Activated CD4-positive, alpha-beta T cell treated with anti-CD3 and anti-CD28 coated beads, Interleukin-10, Interleukin-2, amounts not matched to agents 100 ng/mL and 50 ng/mL, durations not matched to agents 16 hours and 8 hours (primary cell): ENCODE measurements at regions not wholly inside any gene's neighbourhood (a gene's known extent, or its start where the extent isn't known, plus 50 kb on each side); places are given as distances from the start of the nearest gene placed in this dataset.
"Not testable (repeated sequence)": the region's sequence is repeated elsewhere in the genome, so short reads cannot be mapped to it uniquely, and the experiment has no call there.

Source experiments
- DNase-seq: peaks from one replicate; pipeline ENCODE4 v3.0.0-alpha.2; 2020

- DNase-seq, result no peak
These were observed 54.2 kb upstream of the ANKRD1 start for GRCh38 chr10:90975096-90975495.

GRCh38 chr10:90977162-90977854 lies 56.4 kb upstream of the ANKRD1 start:
- no peak for DNase-seq

- no peak for DNase-seq
These were observed 57.1 kb upstream of the ANKRD1 start for GRCh38 chr10:90977855-90978486.

- no peak for DNase-seq
These were observed 61.6 kb upstream of the ANKRD1 start for GRCh38 chr10:90982406-90983008.

GRCh38 chr10:90983914-90984549 lies 63.1 kb upstream of the ANKRD1 start:
- DNase-seq, result no peak

- DNase-seq, result no peak
These were observed 64.0 kb upstream of the ANKRD1 start for GRCh38 chr10:90984898-90985297.

DNA sequence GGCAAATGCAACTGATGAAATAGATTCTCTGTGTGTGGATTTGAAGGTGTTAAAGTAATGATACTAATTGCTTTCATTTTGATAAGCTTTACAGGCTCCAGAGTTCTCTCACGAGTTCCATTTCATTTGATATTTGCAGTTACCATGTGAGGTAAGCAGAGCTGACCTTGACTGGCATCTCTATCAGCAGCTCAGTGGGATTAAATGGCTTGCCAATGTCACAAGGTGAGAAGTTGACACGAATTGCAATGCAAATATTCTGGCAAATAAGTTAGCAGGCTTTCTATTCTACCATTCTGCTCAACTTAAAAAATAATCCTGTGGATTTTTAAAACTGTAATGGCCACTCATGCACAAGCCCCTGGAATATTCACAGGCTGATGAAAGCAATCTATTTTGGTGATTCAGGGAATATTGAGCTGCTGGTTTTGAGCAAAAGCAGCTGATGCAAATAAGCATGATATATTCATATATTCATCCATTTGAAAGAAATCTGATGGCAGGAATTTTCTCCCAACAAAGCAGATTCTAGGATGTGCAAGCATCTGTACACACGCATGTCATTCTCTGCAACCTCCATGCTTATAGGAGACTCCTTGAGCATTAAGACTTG lies 64.5 kb upstream of the ANKRD1 start:
- DNase-seq, result no peak

- no peak for DNase-seq
These were observed 65.4 kb upstream of the ANKRD1 start for GRCh38 chr10:90986136-90986760.

DNA sequence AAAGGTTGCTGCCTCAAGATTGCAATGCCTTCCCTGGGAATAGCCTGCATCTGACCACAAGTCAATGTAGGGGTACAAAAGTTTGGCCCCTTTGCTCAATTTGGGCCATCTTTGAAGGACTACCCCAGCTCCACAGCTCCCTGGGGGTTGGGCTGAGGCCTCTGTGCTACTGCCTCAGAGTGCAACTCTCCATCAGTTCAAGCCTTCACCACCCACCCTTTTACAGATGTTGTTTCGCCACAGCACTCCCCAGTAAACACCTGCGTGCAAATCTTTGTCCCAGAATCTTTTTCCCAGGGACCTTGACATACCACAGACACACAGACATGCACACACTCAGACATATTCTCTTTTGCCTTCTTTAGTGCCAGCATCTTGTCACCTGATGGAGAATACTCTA lies 66.0 kb upstream of the ANKRD1 start:
- no peak for DNase-seq

DNA sequence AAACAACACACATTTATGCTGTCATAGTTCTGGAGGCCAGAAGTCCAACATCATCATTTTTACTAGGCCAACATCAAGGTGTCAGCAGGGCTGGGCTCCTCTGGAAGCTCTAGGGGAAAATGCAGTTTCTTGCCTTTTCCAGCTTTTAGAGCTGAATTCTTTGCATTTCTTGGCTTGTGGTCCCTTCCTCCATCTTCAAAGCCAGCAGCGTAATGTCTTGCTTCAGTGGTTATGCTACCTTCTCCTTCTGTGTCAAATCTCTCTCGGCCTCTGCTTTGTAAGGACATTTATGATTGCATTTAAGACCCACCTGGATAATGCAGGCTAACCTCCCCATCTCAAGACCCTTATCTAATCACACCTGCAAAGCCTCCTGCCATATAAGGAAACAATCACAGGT lies 66.5 kb upstream of the ANKRD1 start:
- no peak for DNase-seq

DNA sequence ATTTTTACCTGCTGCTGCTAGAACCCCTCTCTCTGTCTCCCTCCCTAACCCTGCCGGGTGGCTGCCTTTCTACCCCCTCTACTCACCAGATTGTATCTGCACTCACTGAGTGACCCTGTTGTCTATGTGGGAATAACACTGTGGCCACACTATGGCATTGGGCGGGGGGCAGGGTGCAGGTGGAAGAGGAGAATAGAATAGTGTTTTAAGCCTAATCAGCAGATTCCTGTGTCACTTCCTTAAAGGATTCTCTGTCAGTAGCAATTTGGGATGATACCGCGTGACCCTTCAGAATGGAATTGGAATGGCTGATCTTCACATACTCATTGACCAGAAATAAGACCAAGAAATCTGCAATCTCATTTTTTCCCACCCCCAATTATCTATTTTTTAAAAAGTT lies 67.1 kb upstream of the ANKRD1 start:
- no peak for DNase-seq

DNA sequence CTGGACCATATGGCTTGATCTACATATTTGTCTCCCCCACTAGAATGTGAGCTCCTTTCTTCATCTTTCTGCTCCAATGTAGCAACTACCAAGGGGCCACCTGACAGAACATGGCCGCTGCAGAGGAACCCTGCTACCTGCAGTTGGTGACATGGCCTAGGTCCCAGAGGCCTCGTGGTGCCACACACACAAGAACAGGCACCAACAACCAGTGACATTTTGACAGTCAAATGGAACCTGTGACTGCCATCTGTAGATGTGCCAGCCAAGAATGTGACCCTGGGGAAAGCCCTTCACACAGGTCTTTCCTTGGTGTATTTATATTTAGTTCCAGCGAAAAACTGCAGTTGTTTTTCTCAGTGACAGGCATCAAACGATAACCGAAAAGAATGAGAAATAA lies 67.9 kb upstream of the ANKRD1 start:
- DNase-seq, result no peak

DNA sequence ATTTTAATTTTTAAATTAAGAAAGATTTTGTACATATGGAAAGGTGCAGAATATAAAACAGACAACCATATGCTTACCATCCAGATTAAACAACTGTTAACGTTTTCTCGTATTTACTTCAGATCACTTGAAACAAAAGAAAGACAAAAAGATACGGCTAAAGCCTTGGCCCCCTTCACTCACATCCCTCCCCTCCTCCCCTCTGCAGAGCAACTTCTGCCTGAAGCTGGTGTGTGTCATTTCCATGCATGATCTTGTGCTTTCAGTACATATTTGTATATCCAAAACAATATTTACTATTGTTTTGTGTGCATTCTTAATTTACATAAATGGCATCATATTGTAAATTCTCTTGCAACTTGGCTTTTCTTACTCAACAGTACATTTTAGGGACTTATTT lies 68.5 kb upstream of the ANKRD1 start:
- DNase-seq, result no peak

DNA sequence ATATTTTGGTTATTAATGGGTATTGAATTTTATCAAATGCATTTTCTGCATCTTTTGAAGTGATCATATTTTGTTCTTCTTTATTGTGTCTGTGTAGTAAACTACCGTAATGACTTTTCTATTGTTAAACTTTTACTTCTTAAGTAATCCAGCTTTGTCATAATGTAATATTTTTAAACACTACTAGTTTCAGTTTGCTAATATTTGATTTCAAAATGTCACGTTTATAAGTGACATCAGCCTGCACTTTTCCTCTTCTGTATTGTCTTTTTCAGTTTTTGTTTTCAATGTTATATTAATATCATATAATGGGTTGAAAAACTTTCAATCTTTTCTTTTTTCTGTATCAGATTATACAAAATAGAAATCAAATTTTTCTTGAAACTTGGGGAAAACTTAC lies 71.6 kb upstream of the ANKRD1 start:
- no peak for DNase-seq

DNA sequence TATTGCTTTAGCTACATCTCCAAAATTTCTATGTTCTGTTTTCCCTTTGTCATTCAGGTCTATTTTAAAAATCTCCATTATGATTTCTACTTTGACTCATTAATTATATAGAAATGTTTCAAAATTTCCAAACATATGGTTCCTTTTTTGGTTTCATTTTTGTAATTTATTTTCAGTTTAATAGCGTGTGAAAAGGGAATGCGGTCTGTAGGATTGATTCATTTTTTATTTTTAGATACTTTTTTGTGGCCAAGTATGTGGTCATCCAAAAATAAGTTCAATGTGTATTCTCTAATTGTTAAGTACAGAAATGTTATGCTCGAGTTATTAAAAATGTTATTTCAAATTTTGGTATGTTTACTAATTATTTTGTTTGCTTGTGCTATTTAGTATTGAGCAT lies 72.5 kb upstream of the ANKRD1 start:
- no peak for DNase-seq

GRCh38 chr10:90997670-90998069 lies 76.8 kb upstream of the ANKRD1 start:
- DNase-seq, result no peak

DNA sequence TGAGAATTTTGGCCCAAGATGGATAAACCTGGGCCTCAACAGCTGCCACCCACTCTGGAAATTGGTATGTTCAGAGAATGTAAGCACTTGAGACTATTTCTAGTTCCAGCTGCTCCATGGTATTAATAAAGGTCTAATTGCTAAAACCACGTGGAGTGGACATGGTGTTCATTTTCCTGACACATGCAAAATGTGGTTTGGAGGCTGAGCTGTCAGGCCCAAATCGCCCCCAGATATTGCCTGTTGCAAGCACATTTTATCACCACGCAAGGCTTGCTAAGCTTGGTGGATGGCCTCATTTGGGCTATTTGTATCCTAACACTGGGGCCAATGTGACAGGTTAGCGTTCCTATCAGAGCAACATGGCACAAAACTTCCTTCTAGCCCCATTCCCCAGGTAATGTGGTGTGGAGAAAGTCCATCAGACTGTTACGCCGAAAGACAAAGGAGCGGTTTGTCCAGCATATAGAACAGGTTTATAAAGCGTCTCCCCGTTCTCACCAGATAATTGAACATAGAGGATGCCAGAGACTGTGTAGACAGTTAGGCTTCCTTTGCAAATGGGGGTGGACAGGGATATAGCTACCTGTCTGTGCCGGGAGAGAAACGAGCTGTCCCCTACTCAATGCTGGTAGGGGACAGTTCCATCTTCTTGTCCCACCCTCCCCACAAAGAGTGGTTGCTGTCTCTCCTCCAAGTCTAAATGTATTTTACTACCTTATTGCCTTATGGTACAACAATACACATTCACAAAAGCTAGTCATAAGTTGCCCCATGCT lies 78.0 kb upstream of the ANKRD1 start:
- DNase-seq, result no peak

- no peak for DNase-seq
These were observed 78.8 kb upstream of the ANKRD1 start for GRCh38 chr10:90999512-91000172.

DNA sequence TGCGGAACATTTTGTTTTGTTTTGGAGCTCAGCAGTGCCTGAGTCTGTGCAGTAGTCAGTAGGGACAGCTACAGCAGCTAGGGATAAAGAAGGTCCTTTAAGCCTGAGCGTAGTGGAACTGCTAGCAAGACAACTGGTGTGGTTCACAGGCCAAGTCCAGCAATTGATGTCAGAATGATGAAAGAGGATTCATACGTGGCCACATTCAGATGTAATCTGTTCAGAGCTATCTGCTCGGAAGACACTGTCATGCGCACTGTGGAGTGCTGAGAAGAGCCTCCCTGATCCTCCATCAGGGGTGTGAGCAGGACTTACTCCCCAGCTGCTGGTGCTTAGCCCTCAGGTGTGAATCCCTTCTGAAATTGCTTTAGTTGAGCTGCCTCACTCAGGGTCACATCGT lies 79.6 kb upstream of the ANKRD1 start:
- DNase-seq, result no peak

GRCh38 chr10:91000985-91001384 lies 80.1 kb upstream of the ANKRD1 start:
- no peak for DNase-seq

DNA sequence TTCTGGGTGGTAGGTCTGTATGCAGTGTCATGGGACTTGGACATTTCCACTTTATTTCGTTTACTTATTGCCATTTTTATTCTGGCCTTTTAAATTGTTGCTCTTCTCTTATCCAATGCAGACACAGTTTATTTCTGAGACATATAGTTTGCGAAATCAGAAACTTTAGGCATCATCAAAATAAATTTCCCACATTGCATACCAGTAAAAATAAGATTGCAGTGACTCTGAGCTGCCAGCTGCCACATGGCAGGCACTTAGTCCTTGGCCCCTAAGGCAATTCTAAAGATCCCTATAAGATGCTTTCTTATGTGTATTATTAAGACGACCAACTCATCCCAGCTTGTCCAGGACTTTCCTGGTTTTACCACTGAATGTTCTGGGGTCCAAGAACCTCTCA lies 81.8 kb upstream of the ANKRD1 start:
- DNase-seq, result no peak

DNA sequence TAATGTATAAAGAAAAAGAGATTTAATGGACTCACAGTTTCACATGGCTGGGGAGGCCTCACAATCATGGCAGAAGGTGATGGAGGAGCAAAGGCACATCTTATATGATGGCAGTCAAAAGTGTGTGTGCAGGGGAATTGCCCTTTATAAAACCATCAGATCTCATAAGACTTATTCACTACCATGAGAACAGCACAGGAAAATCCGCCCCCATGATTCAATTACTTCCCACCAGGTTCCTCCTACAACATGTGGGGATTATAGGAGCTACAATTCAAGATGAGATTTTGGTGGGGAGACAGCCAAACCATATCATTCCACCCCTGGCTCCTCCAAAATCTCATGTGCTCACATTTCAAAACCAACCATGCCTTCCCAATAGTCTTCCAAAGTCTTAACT lies 82.5 kb upstream of the ANKRD1 start:
- not testable (repeated sequence) for DNase-seq
